GM12878 (cell line): ENCODE measurements at regions not wholly inside any gene's neighbourhood (a gene's known extent, or its start where the extent isn't known, plus 50 kb on each side); places are given as distances from the start of the nearest gene placed in this dataset.

Experiments
- CEBPB ChIP-seq, 2 experiments: fragments of 150-350 bp in 1 of 2; IDR thresholded peaks; 2 replicates each; pipeline ENCODE4 v1.6.1; 2012 to 2014; ENCODE audit warnings: low read depth in 2 of 2, low read length in 2 of 2, borderline replicate concordance in 1 of 2, inconsistent platforms in 1 of 2
- CREB1 ChIP-seq: IDR thresholded peaks from 2 replicates; pipeline ENCODE4 v1.6.1; 2012; ENCODE audit warnings: low read depth, mild to moderate bottlenecking, inconsistent platforms
- CTCF ChIP-seq, 3 experiments: IDR thresholded peaks in 2 of 3; conservative IDR thresholded peaks in 1 of 3; 2 replicates each; pipeline ENCODE4 v1.5.1; 2011; ENCODE audit warnings: low read depth in 3 of 3, low read length in 3 of 3, mild to moderate bottlenecking in 3 of 3, control low read depth in 2 of 3, moderate library complexity in 2 of 3, inconsistent platforms in 1 of 3, mixed read lengths in 1 of 3; ENCODE audit not compliant: control insufficient read depth in 2 of 3, insufficient read depth in 1 of 3; ENCODE audit errors: extremely low read depth in 1 of 3
- EP300 ChIP-seq, 2 experiments: fragments of 150-350 bp in 1 of 2; IDR thresholded peaks; 2 replicates each; pipeline ENCODE4 v1.6.1; 2011 to 2012; ENCODE audit warnings: low read depth in 2 of 2, low read length in 2 of 2, borderline replicate concordance in 1 of 2, improper control_type of control experiment in 1 of 2, inconsistent platforms in 1 of 2; ENCODE audit not compliant: control insufficient read depth in 1 of 2
- EZH2 ChIP-seq: IDR thresholded peaks from 2 replicates; pipeline ENCODE4 v1.6.1; 2012; ENCODE audit warnings: low read depth, mild to moderate bottlenecking, control low read depth, inconsistent platforms, low read length, borderline replicate concordance; ENCODE audit not compliant: control insufficient read depth
- MAX ChIP-seq: IDR thresholded peaks from 2 replicates; pipeline ENCODE4 v1.6.1; 2012; ENCODE audit warnings: low read depth, low read length, improper control_type of control experiment
- MXI1 ChIP-seq: fragments of 150-350 bp; IDR thresholded peaks from 2 replicates; pipeline ENCODE4 v1.6.1; 2011; ENCODE audit warnings: low read depth, mild to moderate bottlenecking, inconsistent platforms, low read length, improper control_type of control experiment
- NFIC ChIP-seq: IDR thresholded peaks from 2 replicates; pipeline ENCODE4 v1.6.1; 2012; ENCODE audit warnings: low read depth, mild to moderate bottlenecking, inconsistent platforms, low read length, moderate library complexity
- POLR2A ChIP-seq: IDR thresholded peaks from 2 replicates; pipeline ENCODE4 v1.6.1; 2011; ENCODE audit warnings: low read depth, mild to moderate bottlenecking, low read length
- POLR2AphosphoS5 ChIP-seq: IDR thresholded peaks from 2 replicates; pipeline ENCODE4 v1.6.1; 2011; ENCODE audit warnings: mild to moderate bottlenecking, low read length, inconsistent platforms
- TCF12 ChIP-seq: IDR thresholded peaks from 2 replicates; pipeline ENCODE4 v1.6.1; 2011; ENCODE audit warnings: low read depth, mild to moderate bottlenecking, low read length
- ZBTB33 ChIP-seq: fragments of 450-650 bp; IDR thresholded peaks from 2 replicates; pipeline ENCODE4 v1.6.1; 2017; ENCODE audit warnings: mild to moderate bottlenecking

GRCh38 chr12:113612793-113613192 is 141.1 kb upstream of the LHX5 start:
- no peak for TF ChIP-seq MAX
- TF ChIP-seq TCF12: no peak
- TF ChIP-seq CTCF (IDR thresholded peaks at IDR 0.05 in 2 of 3, conservative IDR thresholded peaks at IDR 0.05 in 1 of 3; ENCODE audit: control insufficient read depth in 2 of 3, extremely low read depth in 1 of 3, insufficient read depth in 1 of 3, low read depth in 3 of 3, low read length in 3 of 3): no peak
- no peak for TF ChIP-seq EP300 (IDR thresholded peaks at IDR 0.05; ENCODE audit: borderline replicate concordance in 1 of 2, control insufficient read depth in 1 of 2, low read depth in 2 of 2, low read length in 2 of 2)
- TF ChIP-seq EZH2: no peak
- TF ChIP-seq POLR2AphosphoS5: no peak
- no peak for TF ChIP-seq ZBTB33
- TF ChIP-seq MXI1: no peak
- no peak for TF ChIP-seq CEBPB (IDR thresholded peaks at IDR 0.05; ENCODE audit: borderline replicate concordance in 1 of 2, low read depth in 2 of 2, low read length in 2 of 2)
- TF ChIP-seq POLR2A: no peak
- no peak for TF ChIP-seq CREB1
- no peak for TF ChIP-seq NFIC
